Activated CD4-positive, alpha-beta T cell treated with anti-CD3 and anti-CD28 coated beads for 4 hours (primary cell): ENCODE measurements at regions not wholly inside any gene's neighbourhood (a gene's known extent, or its start where the extent isn't known, plus 50 kb on each side); places are given as distances from the start of the nearest gene placed in this dataset.
"Not testable (repeated sequence)": the region's sequence is repeated elsewhere in the genome, so short reads cannot be mapped to it uniquely, and the experiment has no call there.

Experiments
- DNase-seq, 2 donors: peaks; one replicate each; pipeline ENCODE4 v3.0.0-alpha.2; 2020

DNA sequence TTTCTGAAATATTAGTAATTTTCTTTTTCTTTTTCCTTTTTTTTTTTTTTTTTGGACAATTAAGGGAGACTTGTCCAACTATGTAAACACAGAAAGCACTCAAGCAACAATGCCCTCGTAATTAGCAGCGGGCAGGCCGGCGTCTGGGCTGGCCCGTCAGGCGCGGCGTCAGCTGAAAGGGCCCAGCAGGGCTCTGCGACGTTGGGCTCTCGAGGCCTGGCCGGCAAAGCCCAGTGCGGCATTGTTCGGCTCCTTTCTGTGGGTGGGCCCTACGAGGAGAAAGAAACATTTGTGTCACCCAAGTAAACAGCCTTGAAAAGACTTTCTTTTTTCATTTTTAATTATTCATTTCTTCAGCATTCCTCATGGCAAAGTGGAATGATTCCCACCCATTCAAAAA is 359.2 kb downstream of the TEX29 start:
- not testable (repeated sequence) for DNase-seq

DNA sequence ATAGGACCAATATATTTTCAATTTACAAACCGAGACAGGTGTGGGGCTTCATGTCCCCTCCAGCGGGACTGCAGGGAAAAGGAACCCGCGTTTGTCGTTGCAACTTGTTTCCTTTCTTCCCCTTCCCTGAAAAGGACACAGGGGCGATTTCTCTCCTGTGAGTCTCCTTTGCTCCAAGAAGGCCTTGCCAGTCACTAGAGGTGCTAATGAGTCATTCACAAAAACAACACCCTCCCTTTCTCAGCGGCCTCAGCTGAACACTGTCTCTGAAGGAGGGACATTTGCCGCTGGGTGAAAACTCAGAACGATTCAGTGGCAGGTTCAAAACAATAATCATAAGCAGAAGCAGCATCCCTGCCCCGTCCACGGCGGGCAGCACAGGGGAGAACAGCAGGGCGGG is 359.7 kb downstream of the TEX29 start:
- not testable (repeated sequence) for DNase-seq

DNA sequence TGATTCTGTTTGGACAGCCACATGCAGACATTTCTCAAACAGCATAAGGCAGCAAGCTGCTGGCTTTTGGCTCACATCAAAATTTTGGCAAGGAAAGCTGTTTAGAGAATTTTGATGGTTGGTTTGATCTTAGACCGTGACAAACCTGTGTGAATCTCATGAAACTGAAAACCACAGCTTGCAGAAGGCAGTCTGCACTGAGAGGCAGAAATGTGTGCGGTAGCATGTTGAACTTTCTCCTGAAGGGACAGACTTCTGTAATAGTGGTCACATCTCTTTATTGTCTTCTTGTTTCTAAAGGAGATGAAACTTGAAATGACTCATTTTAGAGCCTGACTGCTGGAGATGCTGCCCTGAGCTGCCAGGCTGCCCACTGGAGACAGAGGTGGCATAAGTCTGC is 371.6 kb downstream of the TEX29 start:
- not testable (repeated sequence) for DNase-seq

DNA sequence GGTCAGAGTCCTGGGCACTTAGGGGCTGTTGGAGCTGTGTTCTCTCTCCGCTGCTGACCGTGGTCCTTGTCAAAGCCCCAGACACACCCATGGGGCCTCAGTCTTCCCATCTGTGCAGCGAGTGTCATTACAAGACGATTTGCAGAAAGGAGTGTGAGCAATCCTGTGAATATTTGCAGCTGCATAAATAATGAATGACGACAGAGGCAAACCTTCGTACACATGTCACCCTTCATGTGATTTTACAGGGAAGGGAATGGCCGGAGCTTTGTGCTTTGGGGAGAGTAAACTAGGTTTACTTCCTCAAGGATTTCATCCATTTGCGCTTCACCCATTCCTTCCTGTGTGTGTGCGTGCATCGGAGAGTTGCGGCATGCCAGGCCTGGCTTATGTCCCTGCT is 370.8 kb upstream of the SOX1 start:
- not testable (repeated sequence) for DNase-seq

DNA sequence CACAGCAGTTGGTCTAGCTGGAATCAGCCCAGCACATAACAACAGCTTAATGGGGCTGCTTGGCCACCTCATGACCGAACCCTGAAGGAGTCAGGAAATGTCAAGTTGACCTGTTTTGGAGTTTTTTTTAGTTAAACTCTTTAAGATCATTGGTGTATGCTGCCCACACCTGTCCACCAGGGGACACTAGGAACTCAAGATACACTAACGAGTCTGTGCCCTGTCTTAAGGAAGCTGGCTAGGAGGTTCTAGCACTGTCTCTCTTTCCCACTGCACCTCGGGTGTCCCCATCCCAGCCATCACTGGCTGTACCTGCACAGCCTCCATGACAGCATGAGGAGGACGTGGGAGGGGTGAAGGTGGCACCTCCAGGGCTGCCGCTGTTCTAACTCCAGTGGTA is 364.9 kb upstream of the SOX1 start:
- DNase-seq, result not testable (repeated sequence)
